Ovary (tissue), 3 donors: ENCODE measurements at regions not wholly inside any gene's neighbourhood (a gene's known extent, or its start where the extent isn't known, plus 50 kb on each side); places are given as distances from the start of the nearest gene placed in this dataset.

Source experiments
- CTCF ChIP-seq, 3 donors: fragments of 450-650 bp in 2 of 3; fragments of 200-600 bp in 1 of 3; IDR thresholded peaks; one replicate each; pipeline versions ENCODE4 v1.5.1 to v1.8.0; 2016 to 2022; ENCODE audit warnings: antibody characterized with exemption in 3 of 3, mild to moderate bottlenecking in 1 of 3
- EP300 ChIP-seq: sonication (generic); formaldehyde crosslinking; IDR thresholded peaks from one replicate; pipeline ENCODE4 v1.6.1; 2017; ENCODE audit warnings: antibody characterized with exemption
- POLR2A ChIP-seq: fragments of 450-650 bp; IDR thresholded peaks from one replicate; pipeline ENCODE4 v1.6.1; 2017; ENCODE audit warnings: antibody characterized with exemption, mild to moderate bottlenecking, moderate library complexity
- donor health status: DM: no; HTN: no; CAD: no.

DNA sequence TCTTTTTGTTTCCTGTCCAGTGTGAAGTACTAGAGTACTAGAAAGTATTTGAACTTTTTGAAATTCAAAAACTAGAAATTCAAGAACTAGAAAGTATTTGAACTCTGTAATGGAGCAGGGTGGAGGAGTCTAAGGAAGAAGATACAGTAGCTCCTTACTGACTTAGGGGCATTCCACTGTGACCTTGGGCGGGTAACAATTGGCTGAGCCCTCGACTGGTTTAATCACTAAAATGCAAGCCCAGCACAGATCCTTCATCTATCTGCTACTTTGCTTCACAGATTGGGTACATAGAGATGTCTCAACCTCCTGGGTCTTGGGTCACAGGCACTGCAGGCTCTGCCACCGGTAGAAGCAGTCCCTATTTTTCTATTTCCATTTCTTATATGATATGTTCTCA, 462.1 kb upstream of the AGTR1 start:
- TF ChIP-seq CTCF (IDR thresholded peaks at IDR 0.05), result no peak
- no peak for TF ChIP-seq EP300
- TF ChIP-seq POLR2A, result no peak
